Testis (tissue), 2 donors: ENCODE measurements at regions not wholly inside any gene's neighbourhood (a gene's known extent, or its start where the extent isn't known, plus 50 kb on each side); places are given as distances from the start of the nearest gene placed in this dataset.

Experiments
- POLR2A ChIP-seq: fragments of 450-650 bp; IDR thresholded peaks from one replicate; pipeline ENCODE4 v1.6.1; 2017; ENCODE audit warnings: antibody characterized with exemption, mild to moderate bottlenecking, moderate library complexity
- TF ChIP-seq, protein P1 (sequence below), 3 experiments: fragments of 450-650 bp in 2 of 3; fragments of 200-600 bp in 1 of 3; sonication (generic) in 1 of 3; IDR thresholded peaks; one replicate each; pipeline ENCODE4 v1.5.1; 2016 to 2019; ENCODE audit warnings: antibody characterized with exemption in 3 of 3, mild to moderate bottlenecking in 2 of 3, moderate library complexity in 1 of 3

GRCh38 chrX:5458300-5458842 lies 770.3 kb downstream of the NLGN4X start:
- TF ChIP-seq, protein P1, sequence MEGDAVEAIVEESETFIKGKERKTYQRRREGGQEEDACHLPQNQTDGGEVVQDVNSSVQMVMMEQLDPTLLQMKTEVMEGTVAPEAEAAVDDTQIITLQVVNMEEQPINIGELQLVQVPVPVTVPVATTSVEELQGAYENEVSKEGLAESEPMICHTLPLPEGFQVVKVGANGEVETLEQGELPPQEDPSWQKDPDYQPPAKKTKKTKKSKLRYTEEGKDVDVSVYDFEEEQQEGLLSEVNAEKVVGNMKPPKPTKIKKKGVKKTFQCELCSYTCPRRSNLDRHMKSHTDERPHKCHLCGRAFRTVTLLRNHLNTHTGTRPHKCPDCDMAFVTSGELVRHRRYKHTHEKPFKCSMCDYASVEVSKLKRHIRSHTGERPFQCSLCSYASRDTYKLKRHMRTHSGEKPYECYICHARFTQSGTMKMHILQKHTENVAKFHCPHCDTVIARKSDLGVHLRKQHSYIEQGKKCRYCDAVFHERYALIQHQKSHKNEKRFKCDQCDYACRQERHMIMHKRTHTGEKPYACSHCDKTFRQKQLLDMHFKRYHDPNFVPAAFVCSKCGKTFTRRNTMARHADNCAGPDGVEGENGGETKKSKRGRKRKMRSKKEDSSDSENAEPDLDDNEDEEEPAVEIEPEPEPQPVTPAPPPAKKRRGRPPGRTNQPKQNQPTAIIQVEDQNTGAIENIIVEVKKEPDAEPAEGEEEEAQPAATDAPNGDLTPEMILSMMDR (IDR thresholded peaks at IDR 0.05) = no peak
- no peak for TF ChIP-seq POLR2A
